ENCODE measurements at regions not wholly inside any gene's neighbourhood (a gene's known extent, or its start where the extent isn't known, plus 50 kb on each side); places are given as distances from the start of the nearest gene placed in this dataset.

DNA sequence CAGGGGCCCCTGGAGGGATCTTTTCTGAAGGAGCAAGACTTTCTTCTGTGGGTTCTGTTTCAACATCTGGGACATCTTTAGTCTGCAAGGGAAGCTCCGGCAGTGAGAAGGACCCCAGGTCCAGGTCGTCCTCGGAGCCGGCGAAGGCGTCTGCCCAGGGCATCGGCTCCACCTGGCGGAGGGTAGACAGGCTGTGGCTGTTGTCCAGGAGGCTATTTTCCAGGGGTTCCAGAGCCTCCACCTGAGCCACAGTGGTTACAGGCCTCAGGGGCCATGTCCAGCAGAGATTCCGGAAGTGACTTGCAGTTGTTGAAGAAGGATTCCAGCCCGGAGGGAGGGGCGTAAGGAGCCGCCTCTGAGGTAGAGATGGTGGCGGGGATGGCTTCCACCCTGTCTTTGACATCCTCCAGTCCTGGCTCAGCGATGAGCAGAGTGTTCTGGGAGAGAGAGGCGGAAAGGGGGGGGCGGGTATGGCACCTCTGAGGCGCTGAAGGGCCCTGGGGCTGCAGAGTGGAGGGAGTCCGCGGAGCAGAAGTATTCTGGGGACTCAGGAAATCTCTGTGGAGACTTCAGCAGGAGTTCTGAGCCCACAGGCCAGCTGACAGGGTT is 891.3 kb upstream of the LRRTM1 start:
- FAIRE-seq, result no peak
- DNase-seq (ENCODE audit: low read depth in 1 of 2, low spot score in 1 of 2), result no peak
- Histone ChIP-seq H3K27ac (no peak overlapping the region), H3K9me3 (peaks cover 10% of the 10 kb centered on the region; the same call in 2 of the 3 replicates), H3K4me1 (no peaks in the 10 kb centered on the region), H3K4me2 (no peak overlapping the region), H3K4me3 (no peak overlapping the region)
- POLR2A ChIA-PET, result no interaction called here
- WGBS (ENCODE audit: missing lambda C conversion rate), result 44% methylated on average over 17 of the region's 19 CpGs
- TF ChIP-seq, protein P1, sequence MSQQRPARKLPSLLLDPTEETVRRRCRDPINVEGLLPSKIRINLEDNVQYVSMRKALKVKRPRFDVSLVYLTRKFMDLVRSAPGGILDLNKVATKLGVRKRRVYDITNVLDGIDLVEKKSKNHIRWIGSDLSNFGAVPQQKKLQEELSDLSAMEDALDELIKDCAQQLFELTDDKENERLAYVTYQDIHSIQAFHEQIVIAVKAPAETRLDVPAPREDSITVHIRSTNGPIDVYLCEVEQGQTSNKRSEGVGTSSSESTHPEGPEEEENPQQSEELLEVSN (IDR thresholded peaks at IDR 0.05; ENCODE audit: borderline replicate concordance, low read depth), result no peak
- TF ChIP-seq, protein P2, sequence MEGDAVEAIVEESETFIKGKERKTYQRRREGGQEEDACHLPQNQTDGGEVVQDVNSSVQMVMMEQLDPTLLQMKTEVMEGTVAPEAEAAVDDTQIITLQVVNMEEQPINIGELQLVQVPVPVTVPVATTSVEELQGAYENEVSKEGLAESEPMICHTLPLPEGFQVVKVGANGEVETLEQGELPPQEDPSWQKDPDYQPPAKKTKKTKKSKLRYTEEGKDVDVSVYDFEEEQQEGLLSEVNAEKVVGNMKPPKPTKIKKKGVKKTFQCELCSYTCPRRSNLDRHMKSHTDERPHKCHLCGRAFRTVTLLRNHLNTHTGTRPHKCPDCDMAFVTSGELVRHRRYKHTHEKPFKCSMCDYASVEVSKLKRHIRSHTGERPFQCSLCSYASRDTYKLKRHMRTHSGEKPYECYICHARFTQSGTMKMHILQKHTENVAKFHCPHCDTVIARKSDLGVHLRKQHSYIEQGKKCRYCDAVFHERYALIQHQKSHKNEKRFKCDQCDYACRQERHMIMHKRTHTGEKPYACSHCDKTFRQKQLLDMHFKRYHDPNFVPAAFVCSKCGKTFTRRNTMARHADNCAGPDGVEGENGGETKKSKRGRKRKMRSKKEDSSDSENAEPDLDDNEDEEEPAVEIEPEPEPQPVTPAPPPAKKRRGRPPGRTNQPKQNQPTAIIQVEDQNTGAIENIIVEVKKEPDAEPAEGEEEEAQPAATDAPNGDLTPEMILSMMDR (IDR thresholded peaks at IDR 0.05), result no peak
- TF ChIP-seq ZFP36 (IDR thresholded peaks at IDR 0.05; ENCODE audit: borderline replicate concordance, partially characterized antibody), result no peak
- no peak for TF ChIP-seq HOXA7 (CRISPR knock-in tag; IDR thresholded peaks at IDR 0.05)
- TF ChIP-seq PHF8 (IDR thresholded peaks at IDR 0.05; ENCODE audit: borderline replicate concordance, low read depth), result no peak
- TF ChIP-seq SREBF2 (IDR thresholded peaks at IDR 0.05), result no peak
- TF ChIP-seq MAFK (IDR thresholded peaks at IDR 0.05; ENCODE audit: partially characterized antibody), result no peak
- TF ChIP-seq RAD21 (conservative IDR thresholded peaks at IDR 0.05 in 1 of 2, IDR thresholded peaks at IDR 0.05 in 1 of 2), result no peak
- no peak for ATAC-seq
- CTCF ChIA-PET, result no interaction called here

DNA sequence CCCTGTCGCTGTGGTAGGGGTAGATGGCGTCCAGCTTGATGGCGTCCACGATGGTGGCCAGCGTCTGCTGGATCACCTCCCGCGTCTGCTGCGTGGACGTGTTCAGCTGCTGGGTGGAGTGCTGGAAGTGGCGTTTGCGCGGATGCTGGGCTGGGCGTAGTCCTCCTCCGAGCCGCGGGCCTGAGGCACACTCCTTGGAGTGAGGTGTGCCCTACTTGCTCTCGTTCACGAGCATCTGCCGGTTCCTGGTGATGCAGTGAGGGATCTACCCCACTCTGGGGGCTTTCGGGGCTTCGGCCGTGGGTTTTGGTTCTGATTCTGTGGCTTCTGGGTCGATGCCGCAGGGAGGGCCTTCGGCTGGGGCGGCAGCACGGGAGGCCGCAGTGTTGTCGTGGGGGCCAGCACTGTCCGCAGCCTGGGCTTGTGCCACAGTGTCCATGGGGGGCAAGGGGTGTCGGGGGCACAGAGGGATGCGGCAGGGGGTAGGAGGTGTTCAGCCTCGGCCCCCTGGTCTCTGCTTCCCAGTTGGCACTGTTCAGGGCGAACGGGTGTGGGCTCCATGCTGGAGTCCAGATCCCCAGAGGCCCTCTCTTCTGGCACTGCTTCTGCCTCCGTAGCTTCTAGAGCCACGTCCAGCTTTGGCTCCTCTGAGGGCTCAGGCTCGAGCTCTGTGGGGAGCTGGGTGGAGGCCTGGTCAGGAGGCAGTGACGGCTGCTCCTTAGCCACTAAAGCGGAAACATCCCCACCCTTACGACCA is 890.6 kb upstream of the LRRTM1 start:
- 65% methylated on average over 25 of the region's 41 CpGs for WGBS (ENCODE audit: missing lambda C conversion rate)
- ATAC-seq (no peak), FAIRE-seq (no peak), DNase-seq (ENCODE audit: low read depth in 1 of 2, low spot score in 1 of 2) (no peak)
- ChIA-PET CTCF (no interaction called here), POLR2A (no interaction called here)
- no peaks in the 10 kb centered on the region for H3K4me1 ChIP-seq
- TF ChIP-seq, protein P3, sequence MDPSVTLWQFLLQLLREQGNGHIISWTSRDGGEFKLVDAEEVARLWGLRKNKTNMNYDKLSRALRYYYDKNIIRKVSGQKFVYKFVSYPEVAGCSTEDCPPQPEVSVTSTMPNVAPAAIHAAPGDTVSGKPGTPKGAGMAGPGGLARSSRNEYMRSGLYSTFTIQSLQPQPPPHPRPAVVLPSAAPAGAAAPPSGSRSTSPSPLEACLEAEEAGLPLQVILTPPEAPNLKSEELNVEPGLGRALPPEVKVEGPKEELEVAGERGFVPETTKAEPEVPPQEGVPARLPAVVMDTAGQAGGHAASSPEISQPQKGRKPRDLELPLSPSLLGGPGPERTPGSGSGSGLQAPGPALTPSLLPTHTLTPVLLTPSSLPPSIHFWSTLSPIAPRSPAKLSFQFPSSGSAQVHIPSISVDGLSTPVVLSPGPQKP (IDR thresholded peaks at IDR 0.05; ENCODE audit: low read depth, low read length), result no peak
- TF ChIP-seq, protein P4, sequence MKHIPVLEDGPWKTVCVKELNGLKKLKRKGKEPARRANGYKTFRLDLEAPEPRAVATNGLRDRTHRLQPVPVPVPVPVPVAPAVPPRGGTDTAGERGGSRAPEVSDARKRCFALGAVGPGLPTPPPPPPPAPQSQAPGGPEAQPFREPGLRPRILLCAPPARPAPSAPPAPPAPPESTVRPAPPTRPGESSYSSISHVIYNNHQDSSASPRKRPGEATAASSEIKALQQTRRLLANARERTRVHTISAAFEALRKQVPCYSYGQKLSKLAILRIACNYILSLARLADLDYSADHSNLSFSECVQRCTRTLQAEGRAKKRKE (CRISPR knock-in tag; IDR thresholded peaks at IDR 0.05; ENCODE audit: low read depth), result no peak
- no peak for TF ChIP-seq SREBF2 (IDR thresholded peaks at IDR 0.05)
- no peak for TF ChIP-seq ZSCAN20 (CRISPR knock-in tag; IDR thresholded peaks at IDR 0.05)
- TF ChIP-seq, protein P5, sequence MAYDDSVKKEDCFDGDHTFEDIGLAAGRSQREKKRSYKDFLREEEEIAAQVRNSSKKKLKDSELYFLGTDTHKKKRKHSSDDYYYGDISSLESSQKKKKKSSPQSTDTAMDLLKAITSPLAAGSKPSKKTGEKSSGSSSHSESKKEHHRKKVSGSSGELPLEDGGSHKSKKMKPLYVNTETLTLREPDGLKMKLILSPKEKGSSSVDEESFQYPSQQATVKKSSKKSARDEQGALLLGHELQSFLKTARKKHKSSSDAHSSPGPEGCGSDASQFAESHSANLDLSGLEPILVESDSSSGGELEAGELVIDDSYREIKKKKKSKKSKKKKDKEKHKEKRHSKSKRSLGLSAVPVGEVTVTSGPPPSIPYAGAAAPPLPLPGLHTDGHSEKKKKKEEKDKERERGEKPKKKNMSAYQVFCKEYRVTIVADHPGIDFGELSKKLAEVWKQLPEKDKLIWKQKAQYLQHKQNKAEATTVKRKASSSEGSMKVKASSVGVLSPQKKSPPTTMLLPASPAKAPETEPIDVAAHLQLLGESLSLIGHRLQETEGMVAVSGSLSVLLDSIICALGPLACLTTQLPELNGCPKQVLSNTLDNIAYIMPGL (CRISPR knock-in tag; IDR thresholded peaks at IDR 0.05; ENCODE audit: borderline replicate concordance), result no peak
- no peak for TF ChIP-seq CHD4 (IDR thresholded peaks at IDR 0.05; ENCODE audit: borderline replicate concordance)
- TF ChIP-seq ZNF302 (CRISPR knock-in tag; IDR thresholded peaks at IDR 0.05), result no peak
- TF ChIP-seq, protein P2 (IDR thresholded peaks at IDR 0.05), result no peak
- TF ChIP-seq, protein P6, sequence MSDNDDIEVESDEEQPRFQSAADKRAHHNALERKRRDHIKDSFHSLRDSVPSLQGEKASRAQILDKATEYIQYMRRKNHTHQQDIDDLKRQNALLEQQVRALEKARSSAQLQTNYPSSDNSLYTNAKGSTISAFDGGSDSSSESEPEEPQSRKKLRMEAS (IDR thresholded peaks at IDR 0.05), result no peak
- TF ChIP-seq, protein P1 (IDR thresholded peaks at IDR 0.05; ENCODE audit: borderline replicate concordance, low read depth), result no peak
- TF ChIP-seq POLR2AphosphoS2 (conservative IDR thresholded peaks at IDR 0.05; ENCODE audit: low read length), result no peak
- H3K4me2 ChIP-seq, result no peak overlapping the region
- no peak overlapping the region for H3K27ac ChIP-seq
- peaks cover 10% of the 10 kb centered on the region; the same call in 2 of the 3 replicates for H3K9me3 ChIP-seq
- no peak overlapping the region for H3K4me3 ChIP-seq
